NCI-H1092 (cell line): ENCODE measurements at regions not wholly inside any gene's neighbourhood (a gene's known extent, or its start where the extent isn't known, plus 50 kb on each side); places are given as distances from the start of the nearest gene placed in this dataset.
"Not testable (repeated sequence)": the region's sequence is repeated elsewhere in the genome, so short reads cannot be mapped to it uniquely, and the experiment has no call there.

Source experiments
- DNase-seq: peaks from one replicate; lab custom pipeline; 2025; lab: John Stamatoyannopoulos, UW

GRCh38 chr2:186182366-186182765 lies 303.7 kb upstream of the ZC3H15 start:
- not testable (repeated sequence) for DNase-seq

- DNase-seq, result no peak
Observed at GRCh38 chr2:186183406-186183805, 302.7 kb upstream of the ZC3H15 start.

GRCh38 chr2:186187854-186188253 lies 298.2 kb upstream of the ZC3H15 start:
- DNase-seq, result no peak

GRCh38 chr2:186189816-186190215 lies 296.2 kb upstream of the ZC3H15 start:
- no peak for DNase-seq

GRCh38 chr2:186195696-186196095 lies 290.4 kb upstream of the ZC3H15 start:
- no peak for DNase-seq

- DNase-seq, result no peak
Observed at GRCh38 chr2:186197955-186198354, 288.1 kb upstream of the ZC3H15 start.

GRCh38 chr2:186199029-186199428 lies 287.0 kb upstream of the ZC3H15 start:
- DNase-seq, result no peak

- DNase-seq, result no peak
Observed at GRCh38 chr2:186201371-186201770, 284.7 kb upstream of the ZC3H15 start.

GRCh38 chr2:186205254-186205911 lies 280.7 kb upstream of the ZC3H15 start:
- no peak for DNase-seq

GRCh38 chr2:186209532-186209931 lies 276.5 kb upstream of the ZC3H15 start:
- no peak for DNase-seq

GRCh38 chr2:186220409-186220808 lies 265.7 kb upstream of the ZC3H15 start:
- DNase-seq, result no peak

- DNase-seq, result no peak
Observed at GRCh38 chr2:186229265-186229664, 256.8 kb upstream of the ZC3H15 start.

- DNase-seq, result no peak
Observed at GRCh38 chr2:186241874-186242273, 244.2 kb upstream of the ZC3H15 start.

- no peak for DNase-seq
Observed at GRCh38 chr2:186254759-186255158, 231.3 kb upstream of the ZC3H15 start.

GRCh38 chr2:186255823-186256222 lies 230.2 kb upstream of the ZC3H15 start:
- DNase-seq, result no peak

- no peak for DNase-seq
Observed at GRCh38 chr2:186256540-186256939, 229.5 kb upstream of the ZC3H15 start.

- DNase-seq, result no peak
Observed at GRCh38 chr2:186263673-186264250, 222.3 kb upstream of the ZC3H15 start.

GRCh38 chr2:186269536-186269935 lies 216.5 kb upstream of the ZC3H15 start:
- DNase-seq, result no peak

- no peak for DNase-seq
Observed at GRCh38 chr2:186273953-186274352, 212.1 kb upstream of the ZC3H15 start.

- DNase-seq, result no peak
Observed at GRCh38 chr2:186274936-186275575, 211.0 kb upstream of the ZC3H15 start.

- DNase-seq, result no peak
Observed at GRCh38 chr2:186276909-186277308, 209.2 kb upstream of the ZC3H15 start.

GRCh38 chr2:186281726-186282125 lies 204.3 kb upstream of the ZC3H15 start:
- DNase-seq, result no peak

GRCh38 chr2:186294248-186294888 lies 191.7 kb upstream of the ZC3H15 start:
- no peak for DNase-seq
